GM19035 (cell line): ENCODE measurements at regions not wholly inside any gene's neighbourhood (a gene's known extent, or its start where the extent isn't known, plus 50 kb on each side); places are given as distances from the start of the nearest gene placed in this dataset.

Source experiments
- ATAC-seq: cut with Tn5 transposase; IDR thresholded peaks from one replicate; pipeline ENCODE4 v1.9.1; 2021; ENCODE audit not compliant: unreplicated experiment

GRCh38 chr12:98372340-98373024 lies 142.9 kb upstream of the TMPO start:
- ATAC-seq: no peak

- ATAC-seq: peak; percentile 52
These were observed 142.3 kb upstream of the TMPO start for GRCh38 chr12:98373025-98373554.

GRCh38 chr12:98374007-98374406 lies 141.4 kb upstream of the TMPO start:
- no peak for ATAC-seq

- no peak for ATAC-seq
These were observed 136.3 kb upstream of the TMPO start for GRCh38 chr12:98379106-98379505.

- ATAC-seq: no peak
These were observed 129.7 kb upstream of the TMPO start for GRCh38 chr12:98385641-98386040.

- ATAC-seq: no peak
These were observed 127.9 kb upstream of the TMPO start for GRCh38 chr12:98387444-98387843.

GRCh38 chr12:98388126-98388525 lies 127.3 kb upstream of the TMPO start:
- no peak for ATAC-seq

- ATAC-seq: no peak
These were observed 125.8 kb upstream of the TMPO start for GRCh38 chr12:98389593-98389992.

- ATAC-seq: peak; percentile 91
These were observed 117.9 kb upstream of the TMPO start for GRCh38 chr12:98397323-98398105.

- peak; percentile 58 for ATAC-seq
These were observed 115.9 kb upstream of the TMPO start for GRCh38 chr12:98399532-98399931.

- no peak for ATAC-seq
These were observed 114.0 kb upstream of the TMPO start for GRCh38 chr12:98401427-98401826.

GRCh38 chr12:98402091-98402490 lies 113.3 kb upstream of the TMPO start:
- ATAC-seq: no peak

- no peak for ATAC-seq
These were observed 112.7 kb upstream of the TMPO start for GRCh38 chr12:98402671-98403070.

GRCh38 chr12:98403385-98403784 lies 112.0 kb upstream of the TMPO start:
- no peak for ATAC-seq

GRCh38 chr12:98403936-98404335 lies 111.5 kb upstream of the TMPO start:
- ATAC-seq: no peak

GRCh38 chr12:98405805-98406366 lies 109.5 kb upstream of the TMPO start:
- no peak for ATAC-seq

GRCh38 chr12:98406378-98406777 lies 109.0 kb upstream of the TMPO start:
- ATAC-seq: no peak

GRCh38 chr12:98408681-98409080 lies 106.7 kb upstream of the TMPO start:
- ATAC-seq: no peak

GRCh38 chr12:98409548-98409947 lies 105.8 kb upstream of the TMPO start:
- ATAC-seq: no peak

- no peak for ATAC-seq
These were observed 105.0 kb upstream of the TMPO start for GRCh38 chr12:98410356-98410755.

- ATAC-seq: no peak
These were observed 98.5 kb upstream of the TMPO start for GRCh38 chr12:98416845-98417244.

- no peak for ATAC-seq
These were observed 98.1 kb upstream of the TMPO start for GRCh38 chr12:98417266-98417665.
